HFFc6 (cell line): ENCODE measurements at regions not wholly inside any gene's neighbourhood (a gene's known extent, or its start where the extent isn't known, plus 50 kb on each side); places are given as distances from the start of the nearest gene placed in this dataset.

Experiments used
- DNase-seq: peaks from one replicate; pipeline ENCODE4 v3.0.0-alpha.2; 2018
- H3K27ac Mint-ChIP-seq: 2 replicates; pipeline ENCODE4 v1.8.0; 2020; ENCODE audit warnings: mild to moderate bottlenecking, mixed read lengths
- H3K27me3 Mint-ChIP-seq: 2 replicates; pipeline ENCODE4 v1.8.0; 2021; ENCODE audit warnings: mild to moderate bottlenecking, moderate library complexity, mixed read lengths; ENCODE audit not compliant: insufficient read depth
- H3K36me3 Mint-ChIP-seq: 2 replicates; pipeline ENCODE4 v1.8.0; 2021; ENCODE audit warnings: low read depth, mixed read lengths
- H3K4me1 Mint-ChIP-seq: 2 replicates; pipeline ENCODE4 v1.8.0; 2020; ENCODE audit warnings: low read depth, mixed read lengths
- H3K4me3 Mint-ChIP-seq: 2 replicates; pipeline ENCODE4 v1.8.0; 2020; ENCODE audit warnings: mild to moderate bottlenecking, moderate library complexity, mixed read lengths
- H3K9me3 Mint-ChIP-seq: 2 replicates; pipeline ENCODE4 v1.8.0; 2020; ENCODE audit warnings: mild to moderate bottlenecking, mixed read lengths
- TF ChIP-seq, protein P1 (sequence below): fragments of 200-600 bp; sonication (generic); IDR thresholded peaks from 2 replicates; pipeline ENCODE4 v1.5.0; 2021; ENCODE audit warnings: antibody characterized with exemption, mild to moderate bottlenecking

GRCh38 chr9:21580636-21581378 lies 98.7 kb upstream of the IFNE start:
- no peak for DNase-seq
- H3K4me1 Mint-ChIP-seq, result peaks cover 90% of the 10 kb centered on the region
- peak overlapping the region; percentile 7; the same call in 1 of the 2 replicates for H3K4me3 Mint-ChIP-seq
- H3K27ac Mint-ChIP-seq, result peak overlapping the region; percentile 66
- H3K9me3 Mint-ChIP-seq, result no peaks in the 10 kb centered on the region
- TF ChIP-seq, protein P1, sequence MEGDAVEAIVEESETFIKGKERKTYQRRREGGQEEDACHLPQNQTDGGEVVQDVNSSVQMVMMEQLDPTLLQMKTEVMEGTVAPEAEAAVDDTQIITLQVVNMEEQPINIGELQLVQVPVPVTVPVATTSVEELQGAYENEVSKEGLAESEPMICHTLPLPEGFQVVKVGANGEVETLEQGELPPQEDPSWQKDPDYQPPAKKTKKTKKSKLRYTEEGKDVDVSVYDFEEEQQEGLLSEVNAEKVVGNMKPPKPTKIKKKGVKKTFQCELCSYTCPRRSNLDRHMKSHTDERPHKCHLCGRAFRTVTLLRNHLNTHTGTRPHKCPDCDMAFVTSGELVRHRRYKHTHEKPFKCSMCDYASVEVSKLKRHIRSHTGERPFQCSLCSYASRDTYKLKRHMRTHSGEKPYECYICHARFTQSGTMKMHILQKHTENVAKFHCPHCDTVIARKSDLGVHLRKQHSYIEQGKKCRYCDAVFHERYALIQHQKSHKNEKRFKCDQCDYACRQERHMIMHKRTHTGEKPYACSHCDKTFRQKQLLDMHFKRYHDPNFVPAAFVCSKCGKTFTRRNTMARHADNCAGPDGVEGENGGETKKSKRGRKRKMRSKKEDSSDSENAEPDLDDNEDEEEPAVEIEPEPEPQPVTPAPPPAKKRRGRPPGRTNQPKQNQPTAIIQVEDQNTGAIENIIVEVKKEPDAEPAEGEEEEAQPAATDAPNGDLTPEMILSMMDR, result no peak
- peaks cover 3% of the 10 kb centered on the region; the same call in 1 of the 2 replicates for H3K27me3 Mint-ChIP-seq
- H3K36me3 Mint-ChIP-seq, result peaks cover 20% of the 10 kb centered on the region

- Mint-ChIP-seq H3K27ac (peak overlapping the region; percentile 47), H3K9me3 (no peaks in the 10 kb centered on the region), H3K27me3 (peaks cover 1% of the 10 kb centered on the region; the same call in 1 of the 2 replicates), H3K36me3 (peaks cover 33% of the 10 kb centered on the region), H3K4me1 (peaks cover 90% of the 10 kb centered on the region), H3K4me3 (peak overlapping the region; percentile 29; the same call in 1 of the 2 replicates)
- no peak for DNase-seq
- TF ChIP-seq, protein P1, result no peak
Observed at GRCh38 chr9:21583628-21584377, 101.7 kb upstream of the IFNE start.

DNA sequence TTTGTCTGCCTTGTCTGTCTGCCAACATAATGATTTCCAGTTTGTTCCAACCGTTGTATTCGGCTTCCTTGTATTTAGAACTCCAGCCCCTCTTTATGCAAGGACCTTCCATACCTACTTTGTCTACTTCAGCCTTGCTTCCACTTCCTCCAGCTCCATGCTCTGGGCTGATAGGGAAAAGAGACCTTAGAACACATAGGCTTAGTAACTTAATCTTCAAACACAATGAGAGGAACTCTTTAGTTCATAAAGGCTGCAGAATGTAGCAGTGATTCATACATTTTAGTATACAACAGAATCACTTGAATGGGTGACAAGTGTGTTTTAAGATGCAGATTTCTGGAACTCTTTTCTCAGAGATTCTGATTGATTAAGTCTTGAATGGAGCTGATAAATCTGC lies 102.8 kb upstream of the IFNE start:
- Mint-ChIP-seq H3K9me3 (no peaks in the 10 kb centered on the region), H3K27me3 (no peaks in the 10 kb centered on the region; the same call in 1 of the 2 replicates), H3K36me3 (peaks cover 39% of the 10 kb centered on the region), H3K27ac (peak overlapping the region; percentile 74), H3K4me3 (no peak overlapping the region; the same call in 1 of the 2 replicates), H3K4me1 (peaks cover 90% of the 10 kb centered on the region)
- TF ChIP-seq, protein P1, result no peak
- no peak for DNase-seq

DNA sequence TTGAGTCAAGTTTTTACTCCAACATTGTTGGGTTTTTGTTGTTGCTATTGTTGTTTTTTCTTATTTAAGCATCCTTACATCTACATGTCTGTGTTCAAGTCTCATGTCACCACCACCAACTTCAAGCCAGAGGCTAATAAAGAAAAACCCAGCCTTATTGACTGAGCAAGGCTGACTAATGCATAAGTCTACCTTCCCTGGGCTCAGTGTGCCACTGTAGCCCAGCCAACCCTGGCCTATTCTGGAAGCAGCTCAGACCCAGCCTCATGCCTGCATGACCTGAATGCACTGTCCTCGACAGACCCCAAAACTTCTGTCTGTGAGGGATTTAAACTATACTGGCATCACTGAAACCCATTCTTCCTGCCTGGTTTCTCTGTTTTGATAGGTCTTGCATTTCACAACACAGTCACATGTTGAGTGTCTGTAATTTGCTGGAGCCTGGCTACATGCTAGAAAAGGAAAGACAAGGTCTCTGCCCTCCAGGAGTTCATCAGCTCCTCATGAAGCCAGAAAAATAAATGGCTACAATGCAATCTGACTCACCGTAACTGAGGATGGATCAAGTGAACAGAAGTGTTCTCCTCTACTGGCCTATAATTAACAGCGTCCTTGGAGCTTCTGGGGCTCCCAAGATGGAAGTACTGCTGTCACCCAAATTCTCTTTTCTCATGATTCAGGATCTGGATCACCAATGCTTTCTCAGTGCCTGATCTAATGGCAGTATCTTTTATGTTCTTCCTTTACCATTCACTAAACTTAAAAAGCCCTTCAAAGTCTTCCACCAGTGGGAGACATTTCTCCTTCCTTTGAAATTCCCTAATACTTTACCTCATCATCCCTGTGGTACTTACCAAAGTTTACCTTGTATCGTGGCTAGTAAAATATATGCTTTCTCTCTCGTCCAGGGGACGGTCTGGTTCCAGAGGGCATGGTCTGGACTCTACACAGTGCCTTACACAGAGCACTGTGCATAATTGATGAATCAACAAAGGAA lies 103.9 kb upstream of the IFNE start:
- Mint-ChIP-seq H3K27me3 (no peaks in the 10 kb centered on the region; the same call in 1 of the 2 replicates), H3K27ac (peak overlapping the region; percentile 74), H3K4me3 (no peak overlapping the region; the same call in 1 of the 2 replicates), H3K36me3 (peaks cover 33% of the 10 kb centered on the region), H3K4me1 (peaks cover 90% of the 10 kb centered on the region), H3K9me3 (no peaks in the 10 kb centered on the region)
- no peak for DNase-seq
- TF ChIP-seq, protein P1, result peak; percentile 68
